GM10266 (cell line): ENCODE measurements at regions not wholly inside any gene's neighbourhood (a gene's known extent, or its start where the extent isn't known, plus 50 kb on each side); places are given as distances from the start of the nearest gene placed in this dataset.

Source experiments
- DNase-seq: peaks from one replicate; pipeline ENCODE4 v3.0.0; 2012; ENCODE audit errors: extremely low spot score
- TF ChIP-seq, protein P1 (sequence below): IDR thresholded peaks from 2 replicates; pipeline ENCODE4 v1.5.1; 2012; ENCODE audit warnings: mild to moderate bottlenecking, low read depth; ENCODE audit not compliant: control insufficient read depth, insufficient read depth; ENCODE audit errors: missing control alignments

DNA sequence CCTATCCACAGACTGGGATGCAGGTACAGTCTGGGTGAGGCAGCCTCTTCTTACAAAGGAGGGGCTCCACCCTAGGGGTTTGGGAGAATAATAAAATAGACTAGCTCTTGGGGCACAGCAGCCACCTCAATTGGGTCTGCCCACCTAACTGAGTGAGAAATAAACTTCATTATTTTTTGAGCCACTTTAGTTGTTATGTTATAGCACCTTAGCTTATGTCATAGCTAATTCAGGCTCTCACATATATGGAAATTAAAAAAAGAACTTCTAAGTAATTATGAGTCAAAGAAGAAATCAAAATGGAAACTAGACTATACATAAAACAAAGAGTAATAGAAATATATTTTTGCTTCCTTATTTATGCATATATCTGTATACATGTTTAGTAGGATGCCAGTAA lies 318.5 kb upstream of the B3GALT2 start:
- TF ChIP-seq, protein P1, sequence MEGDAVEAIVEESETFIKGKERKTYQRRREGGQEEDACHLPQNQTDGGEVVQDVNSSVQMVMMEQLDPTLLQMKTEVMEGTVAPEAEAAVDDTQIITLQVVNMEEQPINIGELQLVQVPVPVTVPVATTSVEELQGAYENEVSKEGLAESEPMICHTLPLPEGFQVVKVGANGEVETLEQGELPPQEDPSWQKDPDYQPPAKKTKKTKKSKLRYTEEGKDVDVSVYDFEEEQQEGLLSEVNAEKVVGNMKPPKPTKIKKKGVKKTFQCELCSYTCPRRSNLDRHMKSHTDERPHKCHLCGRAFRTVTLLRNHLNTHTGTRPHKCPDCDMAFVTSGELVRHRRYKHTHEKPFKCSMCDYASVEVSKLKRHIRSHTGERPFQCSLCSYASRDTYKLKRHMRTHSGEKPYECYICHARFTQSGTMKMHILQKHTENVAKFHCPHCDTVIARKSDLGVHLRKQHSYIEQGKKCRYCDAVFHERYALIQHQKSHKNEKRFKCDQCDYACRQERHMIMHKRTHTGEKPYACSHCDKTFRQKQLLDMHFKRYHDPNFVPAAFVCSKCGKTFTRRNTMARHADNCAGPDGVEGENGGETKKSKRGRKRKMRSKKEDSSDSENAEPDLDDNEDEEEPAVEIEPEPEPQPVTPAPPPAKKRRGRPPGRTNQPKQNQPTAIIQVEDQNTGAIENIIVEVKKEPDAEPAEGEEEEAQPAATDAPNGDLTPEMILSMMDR = no peak
- no peak for DNase-seq

DNA sequence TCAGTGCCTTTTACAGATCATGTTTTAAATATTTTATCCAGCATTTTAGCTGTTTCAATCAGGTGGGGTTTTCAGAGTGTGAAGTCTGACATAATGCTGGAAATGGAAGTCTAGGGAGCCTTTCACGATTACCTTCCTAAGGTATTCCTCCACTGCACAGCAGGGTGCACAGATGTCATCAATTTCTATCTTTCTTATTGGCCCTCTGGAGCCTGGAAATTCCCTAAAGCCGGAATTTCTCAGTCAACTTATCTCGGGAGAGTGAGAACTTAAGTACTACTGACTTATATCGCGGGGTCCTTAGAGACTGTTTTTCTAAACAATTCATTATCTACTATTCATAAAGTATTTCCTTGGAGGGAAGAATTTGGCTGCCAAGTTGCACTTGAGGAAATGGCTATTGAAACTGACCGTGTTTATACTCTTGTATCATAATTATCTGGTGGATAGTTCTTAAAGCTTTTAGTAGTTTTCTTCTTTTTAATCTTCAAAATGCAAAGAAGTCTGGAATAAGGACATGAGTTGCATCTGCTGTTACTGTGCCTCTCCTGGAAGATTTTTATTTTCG lies 311.8 kb upstream of the B3GALT2 start:
- TF ChIP-seq, protein P1 = no peak
- DNase-seq = no peak

- TF ChIP-seq, protein P1 = no peak
These were observed 308.0 kb upstream of the B3GALT2 start for GRCh38 chr1:193494368-193494767.

DNA sequence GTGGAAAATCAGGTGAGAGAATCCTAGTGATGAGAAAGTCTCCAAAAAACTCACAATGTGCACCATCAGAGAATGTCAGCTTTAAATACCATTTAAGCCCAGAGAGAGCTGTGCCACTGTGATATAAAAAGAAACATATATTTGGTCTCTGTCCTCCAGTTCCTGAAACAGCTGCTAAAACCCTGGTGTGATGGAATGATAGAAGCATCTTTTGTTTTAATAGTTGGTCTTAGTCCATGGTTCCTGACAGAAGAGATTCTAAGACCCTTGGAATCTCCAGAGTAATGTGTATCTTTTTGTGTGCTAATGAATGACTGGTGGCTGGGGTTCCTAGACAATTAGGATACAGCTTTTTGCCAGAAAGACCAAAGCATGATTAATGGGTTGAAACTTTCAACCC lies 302.8 kb upstream of the B3GALT2 start:
- TF ChIP-seq, protein P1 = no peak
- no peak for DNase-seq

More at GRCh38 chr1:193494368-193494767, 308.0 kb upstream of the B3GALT2 start:
- DNase-seq = no peak

GRCh38 chr1:193487722-193488121 lies 301.3 kb upstream of the B3GALT2 start:
- TF ChIP-seq, protein P1 = no peak
- DNase-seq = no peak

GRCh38 chr1:193486671-193487229 lies 300.3 kb upstream of the B3GALT2 start:
- DNase-seq = no peak
- TF ChIP-seq, protein P1 = no peak

DNA sequence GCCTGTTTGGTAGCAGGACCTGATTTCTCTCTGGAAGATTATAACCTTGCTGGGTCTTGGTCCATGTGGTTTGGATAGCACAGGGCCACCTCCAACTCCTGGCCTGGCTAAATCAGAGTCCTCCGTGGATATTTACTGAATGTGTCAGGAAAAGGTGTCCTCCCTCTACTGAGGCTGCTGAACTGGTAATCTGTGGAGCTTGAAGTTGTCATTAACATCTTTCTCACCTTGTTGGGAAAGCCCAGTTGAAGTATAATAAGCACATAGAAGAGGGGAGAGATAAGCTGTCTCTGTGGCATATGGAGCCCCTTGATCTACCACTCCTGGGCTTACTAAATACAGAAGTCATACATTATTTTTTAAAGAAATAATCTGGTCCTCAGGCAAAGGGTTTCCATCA lies 294.3 kb upstream of the B3GALT2 start:
- DNase-seq = no peak
- TF ChIP-seq, protein P1 = no peak
